ENCODE measurements at regions not wholly inside any gene's neighbourhood (a gene's known extent, or its start where the extent isn't known, plus 50 kb on each side); places are given as distances from the start of the nearest gene placed in this dataset.
"Not testable (repeated sequence)": the region's sequence is repeated elsewhere in the genome, so short reads cannot be mapped to it uniquely, and the experiment has no call there.

DNA sequence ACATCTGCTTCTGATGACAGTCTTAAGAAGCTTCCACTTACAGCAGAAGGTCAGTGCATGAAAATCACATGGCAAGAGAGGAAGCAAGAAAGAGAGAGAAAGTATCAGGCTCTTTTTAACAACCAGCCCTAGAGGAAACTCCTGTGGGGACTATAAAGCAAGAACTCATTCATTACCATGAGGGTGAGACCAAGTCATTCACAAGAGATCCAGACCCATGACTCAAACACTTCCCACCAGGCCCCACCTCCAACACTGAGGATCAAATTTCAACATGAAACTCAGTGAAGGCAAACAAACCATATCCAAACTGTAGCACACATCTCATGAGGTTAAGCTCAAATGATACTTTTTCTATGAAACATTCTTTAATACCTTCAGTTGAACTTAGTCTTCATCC is 643.2 kb upstream of the SYNCRIP start:
- H3K79me2 ChIP-seq (ENCODE audit: insufficient read depth, low read length): no peaks in the 10 kb centered on the region
- ChIA-PET POLR2A (no interaction called here), CTCF (ENCODE audit: low intra/inter-chr PET ratio, low total read pairs) (no interaction called here)
- no peak for TF ChIP-seq LBX2 (CRISPR knock-in tag; IDR thresholded peaks at IDR 0.05; ENCODE audit: borderline replicate concordance)
- no peak for TF ChIP-seq ZNF674 (CRISPR knock-in tag; IDR thresholded peaks at IDR 0.05; ENCODE audit: low read depth)
- TF ChIP-seq ZNF607 (CRISPR knock-in tag; IDR thresholded peaks at IDR 0.05; ENCODE audit: borderline replicate concordance): no peak
- no peak for TF ChIP-seq ZNF562 (CRISPR knock-in tag; IDR thresholded peaks at IDR 0.05; ENCODE audit: borderline replicate concordance)
- TF ChIP-seq TGIF2 (CRISPR knock-in tag; IDR thresholded peaks at IDR 0.05): no peak
- TF ChIP-seq MEIS1 (CRISPR knock-in tag; IDR thresholded peaks at IDR 0.05; ENCODE audit: borderline replicate concordance): no peak
- no peak for TF ChIP-seq ZNF75D (CRISPR knock-in tag; IDR thresholded peaks at IDR 0.05; ENCODE audit: borderline replicate concordance)
- TF ChIP-seq GABPA (IDR thresholded peaks at IDR 0.05; ENCODE audit: low read depth, low read length): no peak
- TF ChIP-seq GABPA (CRISPR knock-in tag; IDR thresholded peaks at IDR 0.05; ENCODE audit: low read depth): no peak
- TF ChIP-seq PPARG (CRISPR knock-in tag; conservative IDR thresholded peaks at IDR 0.05): no peak
- H2AFZ ChIP-seq (ENCODE audit: low read length): no peak overlapping the region
- in situ Hi-C loops (cut with HindIII; ENCODE audit: extremely low pct_ligation_motif_present, low pct_unique_long_range_greater_than_20kb) (no loop called here), intact Hi-C loops (cut with micrococcal nuclease; ENCODE audit: unreplicated experiment) (no loop called here)
- DNase-seq (ENCODE audit: low spot score) (no peak), FAIRE-seq (no peak), ATAC-seq (no peak)
- no peaks in the 10 kb centered on the region for H3K4me1 ChIP-seq (ENCODE audit: insufficient read depth, low read length)
- H4K20me1 ChIP-seq (ENCODE audit: insufficient read depth, low read length): no peaks in the 10 kb centered on the region
- no TSS peak for BruUV-seq (replicated peaks)
- no peak overlapping the region for H3K27ac ChIP-seq (ENCODE audit: extremely low read length, insufficient read depth, low read length)
- peaks cover 36% of the 10 kb centered on the region for H3K9me3 ChIP-seq (ENCODE audit: low read length)
- H3K27me3 ChIP-seq (ENCODE audit: control insufficient read depth in 1 of 2, insufficient read depth in 2 of 2, low read length in 2 of 2): no peaks in the 10 kb centered on the region
- H3K4me2 ChIP-seq (ENCODE audit: low read depth, low read length): no peak overlapping the region
- H3K9ac ChIP-seq (ENCODE audit: insufficient read depth, low read depth, low read length): no peak overlapping the region
- no peak overlapping the region for H3K4me3 ChIP-seq (replicated peaks in 1 of 3; ENCODE audit: insufficient read depth in 1 of 3, low read depth in 2 of 3, low read length in 3 of 3)
- no peaks in the 10 kb centered on the region for H3K36me3 ChIP-seq (replicated peaks in 1 of 2; ENCODE audit: control insufficient read depth in 1 of 2, insufficient read depth in 2 of 2, low read length in 2 of 2)

- H4K20me1 ChIP-seq (ENCODE audit: insufficient read depth, low read length); H3K27me3 ChIP-seq (ENCODE audit: control insufficient read depth in 1 of 2, insufficient read depth in 2 of 2, low read length in 2 of 2); ATAC-seq; FAIRE-seq; H2AFZ ChIP-seq (ENCODE audit: low read length); DNase-seq (ENCODE audit: low spot score); in situ Hi-C loops (cut with HindIII; ENCODE audit: extremely low pct_ligation_motif_present, low pct_unique_long_range_greater_than_20kb); CTCF ChIA-PET (ENCODE audit: low intra/inter-chr PET ratio, low total read pairs); H3K9ac ChIP-seq (ENCODE audit: insufficient read depth, low read depth, low read length); intact Hi-C loops (cut with micrococcal nuclease; ENCODE audit: unreplicated experiment); H3K79me2 ChIP-seq (ENCODE audit: insufficient read depth, low read length); BruUV-seq (replicated peaks); H3K27ac ChIP-seq (ENCODE audit: extremely low read length, insufficient read depth, low read length); H3K4me3 ChIP-seq (replicated peaks in 1 of 3; ENCODE audit: insufficient read depth in 1 of 3, low read depth in 2 of 3, low read length in 3 of 3); POLR2A ChIA-PET; H3K4me2 ChIP-seq (ENCODE audit: low read depth, low read length); H3K4me1 ChIP-seq (ENCODE audit: insufficient read depth, low read length); H3K36me3 ChIP-seq (replicated peaks in 1 of 2; ENCODE audit: control insufficient read depth in 1 of 2, insufficient read depth in 2 of 2, low read length in 2 of 2): not testable (repeated sequence)
- 10% methylated on average over 4 of the region's 22 CpGs for WGBS (ENCODE audit: low lambda C conversion rate)
- H3K9me3 ChIP-seq (ENCODE audit: low read length): peaks cover 36% of the 10 kb centered on the region
Measured at GRCh38 chr6:86284809-86285480, 642.3 kb upstream of the SYNCRIP start.

- WGBS (ENCODE audit: low lambda C conversion rate): 30% methylated on average over 6 of the region's 6 CpGs
- FAIRE-seq; CTCF ChIA-PET (ENCODE audit: low intra/inter-chr PET ratio, low total read pairs); intact Hi-C loops (cut with micrococcal nuclease; ENCODE audit: unreplicated experiment); H3K27ac ChIP-seq (ENCODE audit: extremely low read length, insufficient read depth, low read length); BruUV-seq (replicated peaks); ATAC-seq; in situ Hi-C loops (cut with HindIII; ENCODE audit: extremely low pct_ligation_motif_present, low pct_unique_long_range_greater_than_20kb); H3K9ac ChIP-seq (ENCODE audit: insufficient read depth, low read depth, low read length); H3K36me3 ChIP-seq (replicated peaks in 1 of 2; ENCODE audit: control insufficient read depth in 1 of 2, insufficient read depth in 2 of 2, low read length in 2 of 2); H3K27me3 ChIP-seq (ENCODE audit: control insufficient read depth in 1 of 2, insufficient read depth in 2 of 2, low read length in 2 of 2); POLR2A ChIA-PET; H2AFZ ChIP-seq (ENCODE audit: low read length); H3K4me3 ChIP-seq (replicated peaks in 1 of 3; ENCODE audit: insufficient read depth in 1 of 3, low read depth in 2 of 3, low read length in 3 of 3); H3K4me1 ChIP-seq (ENCODE audit: insufficient read depth, low read length); H3K4me2 ChIP-seq (ENCODE audit: low read depth, low read length); H3K79me2 ChIP-seq (ENCODE audit: insufficient read depth, low read length); H4K20me1 ChIP-seq (ENCODE audit: insufficient read depth, low read length); DNase-seq (ENCODE audit: low spot score): not testable (repeated sequence)
- H3K9me3 ChIP-seq (ENCODE audit: low read length): peaks cover 36% of the 10 kb centered on the region
Measured at GRCh38 chr6:86283596-86283995, 640.9 kb upstream of the SYNCRIP start.
